Gastroesophageal sphincter (tissue), 4 donors: ENCODE measurements at regions not wholly inside any gene's neighbourhood (a gene's known extent, or its start where the extent isn't known, plus 50 kb on each side); places are given as distances from the start of the nearest gene placed in this dataset.

Experiments used
- ATAC-seq: fragments of 150-250 bp; one replicate; pipeline ENCODE4 v1.9.1; 2016; ENCODE audit warnings: mild to moderate bottlenecking, moderate library complexity
- H3K27ac ChIP-seq, 4 donors: fragments of 200-600 bp; sonication (generic) in 3 of 4; 1 replicate in 3 of 4; 2 replicates in 1 of 4; pipeline ENCODE4 v1.5.1; 2016 to 2019
- H3K27me3 ChIP-seq: fragments of 200-600 bp; sonication (generic); one replicate; pipeline ENCODE4 v1.5.1; 2019
- H3K36me3 ChIP-seq, 2 donors: fragments of 200-600 bp; sonication (generic); one replicate each; pipeline ENCODE4 v1.5.1; 2019; ENCODE audit warnings: control low read depth in 1 of 2
- H3K4me1 ChIP-seq, 3 donors: fragments of 200-600 bp; sonication (generic); 1 replicate in 2 of 3; 2 replicates in 1 of 3; pipeline ENCODE4 v1.5.1; 2016 to 2019; ENCODE audit warnings: control low read depth in 2 of 3
- H3K4me3 ChIP-seq, 2 donors: fragments of 200-600 bp; sonication (generic); one replicate each; pipeline ENCODE4 v1.5.1; 2019; ENCODE audit warnings: mild to moderate bottlenecking in 1 of 2, moderate library complexity in 1 of 2
- H3K9me3 ChIP-seq, 3 donors: fragments of 200-600 bp; sonication (generic); one replicate each; pipeline ENCODE4 v1.5.1; 2017 to 2019; ENCODE audit warnings: control low read depth in 2 of 3
- EP300 ChIP-seq: sonication (generic); formaldehyde crosslinking; IDR thresholded peaks from one replicate; pipeline ENCODE4 v1.6.1; 2017; ENCODE audit warnings: antibody characterized with exemption, mild to moderate bottlenecking
- POLR2A ChIP-seq, 2 donors: fragments of 450-650 bp; IDR thresholded peaks; one replicate each; pipeline ENCODE4 v1.6.1; 2017; ENCODE audit warnings: antibody characterized with exemption in 2 of 2, mild to moderate bottlenecking in 2 of 2, moderate library complexity in 1 of 2
- POLR2AphosphoS5 ChIP-seq: sonication (generic); formaldehyde crosslinking; IDR thresholded peaks from one replicate; pipeline ENCODE4 v1.6.1; 2017; ENCODE audit warnings: antibody characterized with exemption
- WGBS, 2 donors: methylation state at CpG; one replicate each; pipeline ENCODE4 v1.1.5; 2018; ENCODE audit warnings: low coverage in 1 of 2; 5-methylcytosine and 5-hydroxymethylcytosine counted together
- TF ChIP-seq, protein P1 (sequence below), 4 experiments: fragments of 200-600 bp in 2 of 4; fragments of 450-650 bp in 2 of 4; sonication (generic) in 1 of 4; IDR thresholded peaks; one replicate each; pipeline ENCODE4 v1.5.1; 2017 to 2019; ENCODE audit warnings: antibody characterized with exemption in 4 of 4, mild to moderate bottlenecking in 2 of 4, moderate library complexity in 2 of 4

DNA sequence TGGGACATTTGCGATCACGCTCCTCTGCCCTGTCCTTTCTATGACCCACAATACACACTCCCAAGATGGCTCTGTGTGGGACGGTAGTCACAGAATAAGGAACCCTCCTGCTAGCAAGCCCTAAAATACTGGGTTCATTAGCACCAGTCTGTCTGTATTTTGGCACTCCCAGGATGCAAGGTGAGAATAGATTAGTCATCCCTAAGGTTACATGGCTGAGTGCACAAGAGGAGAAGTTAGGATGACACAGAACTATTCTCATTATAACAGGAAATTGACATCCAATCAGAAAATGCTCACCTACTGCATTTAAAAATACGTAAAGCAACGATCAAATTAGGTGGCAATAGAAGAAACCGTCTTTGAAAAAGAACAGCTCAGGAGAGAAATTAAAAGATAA, 590.2 kb downstream of the EPHA4 start:
- Histone ChIP-seq H3K4me3 (no peak overlapping the region), H3K27ac (no peak overlapping the region), H3K9me3 (peaks cover 0 to 10% (median 0%) of the 10 kb centered on the region in 3 donors), H3K27me3 (peaks cover 6% of the 10 kb centered on the region), H3K36me3 (no peaks in the 10 kb centered on the region), H3K4me1 (no peaks in the 10 kb centered on the region)
- no peak for ATAC-seq
- whole genome bisulfite sequencing, 2 donors = 82 to 100% methylated on average over 1 to 6 of the region's 6 CpGs
- TF ChIP-seq, protein P1, sequence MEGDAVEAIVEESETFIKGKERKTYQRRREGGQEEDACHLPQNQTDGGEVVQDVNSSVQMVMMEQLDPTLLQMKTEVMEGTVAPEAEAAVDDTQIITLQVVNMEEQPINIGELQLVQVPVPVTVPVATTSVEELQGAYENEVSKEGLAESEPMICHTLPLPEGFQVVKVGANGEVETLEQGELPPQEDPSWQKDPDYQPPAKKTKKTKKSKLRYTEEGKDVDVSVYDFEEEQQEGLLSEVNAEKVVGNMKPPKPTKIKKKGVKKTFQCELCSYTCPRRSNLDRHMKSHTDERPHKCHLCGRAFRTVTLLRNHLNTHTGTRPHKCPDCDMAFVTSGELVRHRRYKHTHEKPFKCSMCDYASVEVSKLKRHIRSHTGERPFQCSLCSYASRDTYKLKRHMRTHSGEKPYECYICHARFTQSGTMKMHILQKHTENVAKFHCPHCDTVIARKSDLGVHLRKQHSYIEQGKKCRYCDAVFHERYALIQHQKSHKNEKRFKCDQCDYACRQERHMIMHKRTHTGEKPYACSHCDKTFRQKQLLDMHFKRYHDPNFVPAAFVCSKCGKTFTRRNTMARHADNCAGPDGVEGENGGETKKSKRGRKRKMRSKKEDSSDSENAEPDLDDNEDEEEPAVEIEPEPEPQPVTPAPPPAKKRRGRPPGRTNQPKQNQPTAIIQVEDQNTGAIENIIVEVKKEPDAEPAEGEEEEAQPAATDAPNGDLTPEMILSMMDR (IDR thresholded peaks at IDR 0.05) = no peak
- TF ChIP-seq POLR2A (IDR thresholded peaks at IDR 0.05) = no peak
- TF ChIP-seq POLR2AphosphoS5 = no peak
- no peak for TF ChIP-seq EP300

DNA sequence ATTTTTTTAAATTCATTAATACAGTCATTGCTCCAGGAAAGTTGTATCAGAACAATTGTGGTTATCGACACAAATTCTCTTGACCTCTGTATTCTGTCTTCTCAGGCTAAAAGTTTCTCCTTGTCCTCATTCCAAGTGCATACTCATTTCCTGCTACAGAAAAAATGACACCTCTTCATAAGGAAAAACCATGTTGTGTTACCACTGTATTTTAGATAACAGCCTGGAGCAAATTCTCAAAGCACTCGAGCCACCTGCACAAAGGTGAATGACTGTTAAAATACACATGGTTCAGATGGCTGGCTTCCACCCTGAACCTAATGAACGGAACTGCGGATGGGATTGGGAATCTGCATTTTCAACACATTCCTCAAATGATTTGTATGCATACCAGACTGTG, 586.5 kb downstream of the EPHA4 start:
- ATAC-seq = no peak

DNA sequence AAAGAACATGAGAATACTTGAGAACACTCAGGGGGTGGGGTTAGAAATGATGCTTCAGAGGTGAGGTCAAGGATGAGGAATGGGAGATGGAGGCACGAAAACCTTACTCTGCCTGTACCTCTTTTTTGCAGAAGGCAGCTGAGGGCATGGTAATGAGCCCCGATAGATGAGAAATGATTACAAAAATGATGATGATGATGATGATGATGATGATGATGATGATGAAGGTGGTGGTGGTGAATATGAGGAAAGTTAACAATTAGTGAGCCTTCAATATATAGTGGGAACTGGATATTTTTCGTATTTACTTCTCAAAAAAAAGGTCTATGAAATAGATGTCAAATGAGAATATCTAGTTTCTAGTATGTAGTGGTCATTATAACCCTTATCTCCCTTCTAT, 584.3 kb downstream of the EPHA4 start:
- WGBS, 2 donors = 82 to 100% methylated on average over 1 to 3 of the region's 3 CpGs

More for the DNA sequence above, 586.5 kb downstream of the EPHA4 start:
- Histone ChIP-seq H3K4me3 (no peak overlapping the region), H3K9me3 (no peaks in the 10 kb centered on the region), H3K27ac (no peak overlapping the region), H3K36me3 (no peaks in the 10 kb centered on the region), H3K27me3 (no peaks in the 10 kb centered on the region), H3K4me1 (no peaks in the 10 kb centered on the region)
- 83 to 91% methylated on average over 3 to 4 of the region's 4 CpGs for WGBS, 2 donors
- TF ChIP-seq, protein P1 (IDR thresholded peaks at IDR 0.05) = no peak
- no peak for TF ChIP-seq POLR2A (IDR thresholded peaks at IDR 0.05)
- no peak for TF ChIP-seq EP300
- TF ChIP-seq POLR2AphosphoS5 = no peak

DNA sequence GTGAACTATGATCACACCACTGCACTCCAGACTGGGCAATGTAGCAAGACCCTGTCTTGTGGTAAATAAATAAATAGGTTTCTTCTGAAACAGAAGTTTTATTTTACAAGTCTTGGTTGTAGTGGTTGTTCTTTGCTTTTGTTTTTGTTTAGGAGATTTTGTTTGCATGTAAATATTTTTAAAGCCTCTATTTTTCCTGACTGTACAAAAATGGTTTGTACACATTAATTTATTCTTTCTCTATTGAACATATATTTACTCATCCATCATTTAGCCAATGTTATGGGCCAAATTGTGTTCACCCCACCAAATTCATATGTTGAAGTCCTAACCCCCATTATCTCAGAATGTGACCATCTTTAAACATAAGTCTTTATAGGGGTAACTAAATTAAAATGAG, 580.1 kb downstream of the EPHA4 start:
- Histone ChIP-seq H3K36me3 (no peaks in the 10 kb centered on the region), H3K9me3 (no peaks in the 10 kb centered on the region), H3K27me3 (no peaks in the 10 kb centered on the region), H3K4me3 (no peak overlapping the region), H3K27ac (no peak overlapping the region), H3K4me1 (peaks cover 0 to 12% (median 0%) of the 10 kb centered on the region in 3 donors)
- ATAC-seq = no peak
- no peak for TF ChIP-seq EP300
- TF ChIP-seq, protein P1 (IDR thresholded peaks at IDR 0.05) = no peak

More for the DNA sequence above, 584.3 kb downstream of the EPHA4 start:
- no peak overlapping the region for H3K27ac ChIP-seq
- TF ChIP-seq EP300 (no peak), POLR2AphosphoS5 (no peak), POLR2A (IDR thresholded peaks at IDR 0.05) (no peak)
- no peaks in the 10 kb centered on the region for H3K4me1 ChIP-seq
- no peaks in the 10 kb centered on the region for H3K9me3 ChIP-seq
- H3K4me3 ChIP-seq = no peak overlapping the region
- H3K36me3 ChIP-seq = no peaks in the 10 kb centered on the region
- no peaks in the 10 kb centered on the region for H3K27me3 ChIP-seq
- ATAC-seq = no peak

DNA sequence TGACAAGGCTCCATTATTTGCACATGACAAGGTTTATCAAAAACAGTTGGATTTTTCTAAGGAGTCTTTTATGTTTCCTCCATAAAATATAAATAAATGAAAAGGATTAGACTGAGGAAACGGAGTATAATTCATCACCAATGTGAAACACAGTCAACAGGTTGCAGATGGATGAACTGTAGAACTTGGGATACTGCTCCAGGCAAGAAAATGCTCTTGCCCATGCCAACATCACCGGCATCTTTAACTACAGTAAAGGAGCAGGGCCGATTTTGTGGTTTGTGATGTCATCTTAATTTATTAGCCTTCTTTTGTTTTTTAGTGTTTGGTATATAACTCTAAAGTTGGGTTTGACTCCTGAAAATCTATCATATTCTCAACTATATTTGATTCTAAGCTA, 577.3 kb downstream of the EPHA4 start:
- Histone ChIP-seq H3K4me1 (peaks cover 0 to 12% (median 0%) of the 10 kb centered on the region in 3 donors), H3K27me3 (no peaks in the 10 kb centered on the region), H3K27ac (no peak overlapping the region), H3K36me3 (no peaks in the 10 kb centered on the region), H3K4me3 (no peak overlapping the region), H3K9me3 (no peaks in the 10 kb centered on the region)
- 55 to 64% methylated on average over 3 of the region's 3 CpGs for WGBS, 2 donors
- no peak for TF ChIP-seq POLR2AphosphoS5
- no peak for TF ChIP-seq POLR2A (IDR thresholded peaks at IDR 0.05)
- no peak for TF ChIP-seq EP300
- TF ChIP-seq, protein P1 (IDR thresholded peaks at IDR 0.05) = no peak
- no peak for ATAC-seq

DNA sequence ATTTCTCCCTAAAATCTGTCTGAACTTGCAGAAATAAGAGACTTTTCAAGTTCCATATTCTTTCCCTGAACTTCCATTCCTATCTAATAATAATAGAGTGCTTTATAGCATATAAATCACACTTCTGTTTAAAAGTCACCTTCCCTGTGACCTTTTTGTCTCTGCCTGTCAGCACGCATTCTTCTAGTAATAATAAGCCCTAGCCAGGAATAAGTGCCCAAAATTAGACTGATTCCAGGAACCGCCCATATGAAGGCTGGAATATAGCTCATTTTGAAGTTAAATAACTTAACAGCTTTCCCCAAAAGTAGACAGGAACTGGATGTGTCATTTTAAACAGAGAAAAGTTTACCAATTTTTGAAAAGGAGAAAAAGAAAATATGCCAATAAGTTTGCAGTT, 576.5 kb downstream of the EPHA4 start:
- 19 to 28% methylated on average over 2 of the region's 2 CpGs for WGBS, 2 donors
- Histone ChIP-seq H3K36me3 (no peaks in the 10 kb centered on the region), H3K27me3 (no peaks in the 10 kb centered on the region), H3K27ac (no peak overlapping the region), H3K9me3 (no peaks in the 10 kb centered on the region), H3K4me3 (no peak overlapping the region), H3K4me1 (peaks cover 0 to 12% (median 0%) of the 10 kb centered on the region in 3 donors)
- no peak for TF ChIP-seq POLR2A (IDR thresholded peaks at IDR 0.05)
- peak; percentile 19 for TF ChIP-seq POLR2AphosphoS5
- ATAC-seq = no peak
